Mucosa of stomach (tissue), 1 donor: ENCODE measurements at regions not wholly inside any gene's neighbourhood (a gene's known extent, or its start where the extent isn't known, plus 50 kb on each side); places are given as distances from the start of the nearest gene placed in this dataset.

ENCODE experiments used
- H3K27me3 ChIP-seq: one replicate; pipeline ENCODE4 v1.7.0; 2013; ENCODE audit warnings: mild to moderate bottlenecking, low read length; ENCODE audit not compliant: control insufficient read depth, insufficient read depth
- H3K36me3 ChIP-seq: one replicate; pipeline ENCODE4 v1.7.0; 2013; ENCODE audit warnings: low read length; ENCODE audit not compliant: control insufficient read depth, insufficient read depth
- H3K4me1 ChIP-seq: one replicate; pipeline ENCODE4 v1.7.0; 2013; ENCODE audit warnings: mild to moderate bottlenecking, low read length; ENCODE audit not compliant: control insufficient read depth, insufficient read depth
- H3K4me3 ChIP-seq: one replicate; pipeline ENCODE4 v1.7.0; 2013; ENCODE audit warnings: low read length
- H3K9ac ChIP-seq: one replicate; pipeline ENCODE4 v1.7.0; 2013; ENCODE audit warnings: mild to moderate bottlenecking, low read length, moderate library complexity
- H3K9me3 ChIP-seq: one replicate; pipeline ENCODE4 v1.7.0; 2013; ENCODE audit warnings: mild to moderate bottlenecking, low read length, moderate library complexity; ENCODE audit not compliant: control insufficient read depth
- donor health status: Pancreatic carcinoma.

- H3K27me3 ChIP-seq: no peaks in the 10 kb centered on the region
- H3K9me3 ChIP-seq: no peaks in the 10 kb centered on the region
- no peak overlapping the region for H3K9ac ChIP-seq
- H3K4me1 ChIP-seq: no peaks in the 10 kb centered on the region
- H3K4me3 ChIP-seq: no peak overlapping the region
- H3K36me3 ChIP-seq: no peaks in the 10 kb centered on the region
Measured at GRCh38 chr2:204355688-204356087, 189.6 kb upstream of the PARD3B start.

DNA sequence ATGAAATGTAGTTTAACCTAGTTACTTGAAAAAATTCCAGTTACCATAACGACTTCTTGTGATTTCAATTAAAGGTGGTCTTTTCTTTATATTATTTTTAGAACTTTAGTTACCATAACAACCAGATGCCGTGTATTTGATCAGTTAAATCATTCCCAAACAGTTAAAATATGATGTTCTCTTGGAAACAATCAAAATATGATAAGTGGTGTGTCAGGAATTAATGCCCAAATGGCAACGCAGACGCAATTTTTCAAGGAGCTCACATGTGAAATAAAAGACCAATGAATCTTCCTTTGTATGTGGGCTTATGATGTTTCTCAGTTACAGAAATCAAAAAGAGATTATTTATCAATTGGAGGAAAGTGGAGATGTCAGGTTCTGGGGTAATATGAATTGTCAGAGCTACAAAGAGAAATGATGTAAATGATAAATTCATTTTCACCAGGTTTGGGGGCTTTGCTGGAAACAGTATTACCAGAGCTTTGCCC, 189.1 kb upstream of the PARD3B start:
- no peak overlapping the region for H3K9ac ChIP-seq
- H3K27me3 ChIP-seq: no peaks in the 10 kb centered on the region

GRCh38 chr2:204357286-204357685, 188.0 kb upstream of the PARD3B start:
- Histone ChIP-seq H3K36me3 (no peaks in the 10 kb centered on the region), H3K9ac (no peak overlapping the region), H3K4me3 (no peak overlapping the region), H3K27me3 (no peaks in the 10 kb centered on the region), H3K4me1 (no peaks in the 10 kb centered on the region), H3K9me3 (no peaks in the 10 kb centered on the region)

More for the DNA sequence above, 189.1 kb upstream of the PARD3B start:
- Histone ChIP-seq H3K9me3 (no peaks in the 10 kb centered on the region), H3K36me3 (no peaks in the 10 kb centered on the region), H3K4me3 (no peak overlapping the region), H3K4me1 (no peaks in the 10 kb centered on the region)

GRCh38 chr2:204359076-204359475, 186.2 kb upstream of the PARD3B start:
- no peaks in the 10 kb centered on the region for H3K27me3 ChIP-seq
- no peaks in the 10 kb centered on the region for H3K36me3 ChIP-seq
- H3K9me3 ChIP-seq: no peaks in the 10 kb centered on the region
- no peaks in the 10 kb centered on the region for H3K4me1 ChIP-seq
- H3K4me3 ChIP-seq: no peak overlapping the region
- no peak overlapping the region for H3K9ac ChIP-seq

DNA sequence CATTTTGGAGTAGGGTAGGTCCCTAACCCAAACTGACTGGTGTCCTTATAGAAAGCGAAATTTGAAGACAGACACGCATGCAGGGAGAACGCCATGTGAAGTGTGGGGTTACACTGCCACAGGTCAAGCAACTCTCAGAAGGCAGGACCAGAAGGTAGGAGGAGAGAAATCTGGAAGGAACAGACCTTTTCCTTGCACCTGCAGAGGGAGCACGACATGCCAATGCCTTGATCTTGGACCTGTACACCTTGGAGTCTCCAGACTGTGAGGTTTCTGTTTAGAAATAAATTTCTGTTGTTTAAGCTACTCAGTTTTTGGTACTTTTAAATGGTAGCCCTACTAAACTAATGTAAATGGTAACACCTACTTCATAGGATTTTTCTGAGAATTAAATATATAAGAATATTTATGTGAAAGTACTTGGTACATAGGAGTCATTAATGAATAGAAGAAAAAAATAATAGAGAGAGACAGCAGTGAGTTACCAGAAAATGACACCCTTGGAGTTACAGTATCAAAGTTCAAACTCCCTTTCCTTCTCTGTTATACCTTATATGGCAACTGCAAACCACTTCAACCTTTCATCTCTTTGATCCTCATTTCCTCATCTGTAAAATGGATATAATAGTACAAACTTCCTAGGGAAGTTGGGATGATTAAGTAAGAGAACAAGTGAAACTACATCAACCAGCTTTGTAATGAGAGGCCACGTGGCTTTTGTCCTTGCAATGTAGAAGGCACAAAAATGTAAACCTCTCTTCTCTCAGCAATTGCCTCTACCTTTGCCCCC, 184.9 kb upstream of the PARD3B start:
- no peaks in the 10 kb centered on the region for H3K27me3 ChIP-seq
- no peaks in the 10 kb centered on the region for H3K36me3 ChIP-seq
- H3K9ac ChIP-seq: no peak overlapping the region
- no peaks in the 10 kb centered on the region for H3K4me1 ChIP-seq
- H3K4me3 ChIP-seq: no peak overlapping the region
- no peaks in the 10 kb centered on the region for H3K9me3 ChIP-seq

DNA sequence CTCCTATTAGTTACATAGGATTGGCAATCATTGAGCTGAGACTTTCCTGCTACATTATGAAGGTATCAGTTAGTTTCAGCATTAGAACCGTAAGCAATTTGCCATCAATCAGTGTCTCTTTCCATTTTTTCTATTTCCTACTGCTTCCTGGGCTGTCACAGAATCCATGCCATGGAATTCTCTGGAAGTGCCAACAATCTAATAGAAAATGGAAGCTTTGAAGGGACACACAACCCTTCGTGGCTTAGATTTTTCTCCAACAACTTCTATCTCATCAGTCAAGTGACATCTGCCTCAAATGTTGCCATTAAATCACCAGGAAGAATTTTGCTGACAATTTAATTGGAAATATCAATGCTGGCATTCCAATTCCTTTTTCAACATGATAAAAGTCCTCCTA, 183.5 kb upstream of the PARD3B start:
- no peaks in the 10 kb centered on the region for H3K27me3 ChIP-seq
- H3K4me1 ChIP-seq: no peaks in the 10 kb centered on the region
- no peaks in the 10 kb centered on the region for H3K36me3 ChIP-seq
- no peak overlapping the region for H3K9ac ChIP-seq
- H3K9me3 ChIP-seq: no peaks in the 10 kb centered on the region
- H3K4me3 ChIP-seq: no peak overlapping the region

DNA sequence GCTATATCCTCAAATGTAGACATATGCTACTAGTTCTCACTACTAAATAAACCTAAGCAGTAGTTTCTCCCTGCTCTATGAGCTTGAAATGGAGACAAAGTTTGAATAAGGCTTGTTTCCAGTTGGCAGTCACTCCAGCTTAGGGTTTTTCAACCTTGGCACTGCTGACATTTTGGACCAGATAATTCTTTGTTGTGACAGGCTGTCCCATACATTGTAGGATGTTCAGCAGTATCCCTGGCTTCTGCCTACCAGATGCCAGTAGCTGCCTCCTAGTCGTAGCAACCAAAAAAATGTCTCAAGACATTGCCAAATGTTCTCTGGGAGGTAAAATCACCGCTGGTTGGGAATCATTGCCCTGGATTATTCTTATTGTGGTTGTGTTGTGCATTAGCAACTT, 182.7 kb upstream of the PARD3B start:
- Histone ChIP-seq H3K4me3 (no peak overlapping the region), H3K27me3 (no peaks in the 10 kb centered on the region), H3K9ac (no peak overlapping the region), H3K9me3 (no peaks in the 10 kb centered on the region), H3K4me1 (no peaks in the 10 kb centered on the region), H3K36me3 (no peaks in the 10 kb centered on the region)

DNA sequence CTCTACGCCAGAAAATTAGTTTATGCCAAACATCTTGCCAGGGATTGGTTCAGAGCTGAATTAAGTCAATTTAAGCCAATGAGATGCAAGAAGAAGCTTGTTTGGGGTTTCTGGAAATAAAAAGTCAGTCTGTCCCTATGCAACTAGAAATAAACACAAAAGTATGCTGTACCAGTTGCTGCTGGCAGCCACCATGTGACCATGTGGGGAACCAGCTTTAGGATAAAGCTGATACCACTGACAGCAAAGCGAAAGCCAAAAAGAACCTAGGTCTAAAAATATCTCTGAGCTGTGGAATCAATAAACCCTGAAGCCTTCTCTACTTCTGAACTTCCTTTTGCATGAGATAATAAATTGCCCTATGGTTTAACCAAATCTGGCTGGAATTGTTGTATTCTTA, 181.8 kb upstream of the PARD3B start:
- no peaks in the 10 kb centered on the region for H3K9me3 ChIP-seq
- no peaks in the 10 kb centered on the region for H3K36me3 ChIP-seq
- H3K4me3 ChIP-seq: no peak overlapping the region
- no peak overlapping the region for H3K9ac ChIP-seq
- no peaks in the 10 kb centered on the region for H3K27me3 ChIP-seq
- H3K4me1 ChIP-seq: no peaks in the 10 kb centered on the region

GRCh38 chr2:204364860-204365535, 180.3 kb upstream of the PARD3B start:
- no peak overlapping the region for H3K4me3 ChIP-seq
- H3K36me3 ChIP-seq: no peaks in the 10 kb centered on the region
- H3K9me3 ChIP-seq: no peaks in the 10 kb centered on the region
- no peaks in the 10 kb centered on the region for H3K4me1 ChIP-seq
- H3K9ac ChIP-seq: no peak overlapping the region
- no peaks in the 10 kb centered on the region for H3K27me3 ChIP-seq

- Histone ChIP-seq H3K36me3 (no peaks in the 10 kb centered on the region), H3K4me3 (no peak overlapping the region), H3K27me3 (no peaks in the 10 kb centered on the region), H3K4me1 (no peaks in the 10 kb centered on the region), H3K9ac (no peak overlapping the region), H3K9me3 (no peaks in the 10 kb centered on the region)
Measured at GRCh38 chr2:204365811-204366210, 179.5 kb upstream of the PARD3B start.

DNA sequence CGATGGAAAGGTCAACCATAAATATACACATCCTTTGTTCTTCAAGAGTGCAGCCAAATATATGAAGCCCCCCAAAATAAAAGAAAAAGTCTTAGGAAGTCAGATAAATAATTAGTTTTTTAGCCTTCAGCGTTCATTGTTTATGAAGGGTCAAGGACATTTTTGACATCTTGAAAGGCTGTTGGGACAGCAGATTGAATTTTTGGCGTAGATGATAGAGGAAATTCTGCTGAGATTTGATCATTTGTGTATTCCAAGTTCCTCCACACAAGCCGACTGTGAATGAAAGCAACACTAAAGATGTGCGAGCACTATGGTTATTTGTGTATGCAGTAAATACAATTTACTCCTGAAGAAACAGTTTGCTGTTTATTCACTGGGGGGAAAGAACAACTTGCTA, 177.8 kb upstream of the PARD3B start:
- Histone ChIP-seq H3K9me3 (no peaks in the 10 kb centered on the region), H3K36me3 (no peaks in the 10 kb centered on the region), H3K27me3 (no peaks in the 10 kb centered on the region), H3K4me1 (no peaks in the 10 kb centered on the region), H3K4me3 (no peak overlapping the region), H3K9ac (no peak overlapping the region)

- Histone ChIP-seq H3K4me3 (no peak overlapping the region), H3K9me3 (no peaks in the 10 kb centered on the region), H3K9ac (no peak overlapping the region), H3K4me1 (no peaks in the 10 kb centered on the region), H3K27me3 (no peaks in the 10 kb centered on the region), H3K36me3 (no peaks in the 10 kb centered on the region)
Measured at GRCh38 chr2:204370172-204370718, 175.0 kb upstream of the PARD3B start.
